ENCODE measurements at regions not wholly inside any gene's neighbourhood (a gene's known extent, or its start where the extent isn't known, plus 50 kb on each side); places are given as distances from the start of the nearest gene placed in this dataset.
A peak's percentile ranks its signal among the peaks of the same experiment; 100 is the strongest.

DNA sequence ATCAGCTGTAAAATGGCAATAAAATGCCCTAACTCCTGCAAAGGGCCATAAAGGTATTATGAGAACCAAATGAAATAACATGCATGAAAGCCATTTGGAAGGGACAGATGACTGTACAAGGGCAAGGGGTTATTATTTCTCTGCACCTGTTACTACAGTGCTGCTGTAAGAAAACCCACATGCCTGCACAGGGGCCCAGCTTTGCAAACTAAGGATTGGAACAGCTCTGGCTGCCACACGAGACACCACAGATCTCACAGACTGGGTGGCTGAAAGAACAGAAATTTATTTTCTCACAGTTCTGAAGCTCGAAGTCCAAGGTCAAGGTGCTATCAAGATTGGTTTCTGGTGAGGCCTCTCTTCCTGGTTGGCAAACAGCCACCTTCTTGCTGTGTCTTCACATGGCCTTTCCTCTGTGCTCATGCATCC lies 409.0 kb upstream of the NRP1 start:
- WGBS, 2 donors, result 14 to 26% methylated on average over 2 of the region's 2 CpGs
- Histone ChIP-seq H3K4me1 (no peaks in the 10 kb centered on the region), H3K4me3 (no peak overlapping the region), H3K27ac (no peak overlapping the region), H3K27me3 (no peaks in the 10 kb centered on the region), H3K36me3 (no peaks in the 10 kb centered on the region), H3K9me3 (no peaks in the 10 kb centered on the region)
- TF ChIP-seq, protein P1, sequence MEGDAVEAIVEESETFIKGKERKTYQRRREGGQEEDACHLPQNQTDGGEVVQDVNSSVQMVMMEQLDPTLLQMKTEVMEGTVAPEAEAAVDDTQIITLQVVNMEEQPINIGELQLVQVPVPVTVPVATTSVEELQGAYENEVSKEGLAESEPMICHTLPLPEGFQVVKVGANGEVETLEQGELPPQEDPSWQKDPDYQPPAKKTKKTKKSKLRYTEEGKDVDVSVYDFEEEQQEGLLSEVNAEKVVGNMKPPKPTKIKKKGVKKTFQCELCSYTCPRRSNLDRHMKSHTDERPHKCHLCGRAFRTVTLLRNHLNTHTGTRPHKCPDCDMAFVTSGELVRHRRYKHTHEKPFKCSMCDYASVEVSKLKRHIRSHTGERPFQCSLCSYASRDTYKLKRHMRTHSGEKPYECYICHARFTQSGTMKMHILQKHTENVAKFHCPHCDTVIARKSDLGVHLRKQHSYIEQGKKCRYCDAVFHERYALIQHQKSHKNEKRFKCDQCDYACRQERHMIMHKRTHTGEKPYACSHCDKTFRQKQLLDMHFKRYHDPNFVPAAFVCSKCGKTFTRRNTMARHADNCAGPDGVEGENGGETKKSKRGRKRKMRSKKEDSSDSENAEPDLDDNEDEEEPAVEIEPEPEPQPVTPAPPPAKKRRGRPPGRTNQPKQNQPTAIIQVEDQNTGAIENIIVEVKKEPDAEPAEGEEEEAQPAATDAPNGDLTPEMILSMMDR (IDR thresholded peaks at IDR 0.05), result no peak
- peak; percentile 38 to 72 (median 62) for ATAC-seq
- no peak for FAIRE-seq
- peak in 4 of 6 donors; percentile 20 to 43 (median 30) for DNase-seq
- intact Hi-C loops (cut with DNase I), result no loop called here

DNA sequence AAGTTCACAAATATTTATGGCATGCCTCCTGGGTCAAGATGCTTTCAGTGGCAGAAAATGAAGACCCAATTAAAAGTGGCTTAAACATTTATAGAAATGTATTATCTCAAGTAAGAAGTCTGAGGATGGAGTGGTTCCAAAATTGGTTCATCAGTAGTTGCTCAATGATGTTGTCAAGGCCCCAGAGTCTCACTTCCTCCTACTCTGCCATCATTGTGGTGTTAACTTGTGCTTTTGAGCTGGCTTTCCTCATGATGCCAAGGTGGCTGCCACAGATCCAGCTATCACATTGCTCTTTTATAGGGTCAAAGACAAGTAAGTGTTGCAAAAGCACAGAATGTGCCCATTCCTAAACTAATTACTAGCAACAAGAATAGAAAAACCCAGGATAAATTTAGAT lies 404.6 kb upstream of the NRP1 start:
- Histone ChIP-seq H3K9me3 (no peaks in the 10 kb centered on the region), H3K27ac (no peak overlapping the region), H3K4me3 (no peak overlapping the region), H3K36me3 (no peaks in the 10 kb centered on the region), H3K4me1 (peaks cover 0 to 9% (median 5%) of the 10 kb centered on the region in 3 donors), H3K27me3 (no peaks in the 10 kb centered on the region)
- intact Hi-C loops (cut with DNase I), result no loop called here
- FAIRE-seq, result no peak
- no peak for ATAC-seq
- TF ChIP-seq, protein P1 (IDR thresholded peaks at IDR 0.05), result no peak
- no peak for DNase-seq

DNA sequence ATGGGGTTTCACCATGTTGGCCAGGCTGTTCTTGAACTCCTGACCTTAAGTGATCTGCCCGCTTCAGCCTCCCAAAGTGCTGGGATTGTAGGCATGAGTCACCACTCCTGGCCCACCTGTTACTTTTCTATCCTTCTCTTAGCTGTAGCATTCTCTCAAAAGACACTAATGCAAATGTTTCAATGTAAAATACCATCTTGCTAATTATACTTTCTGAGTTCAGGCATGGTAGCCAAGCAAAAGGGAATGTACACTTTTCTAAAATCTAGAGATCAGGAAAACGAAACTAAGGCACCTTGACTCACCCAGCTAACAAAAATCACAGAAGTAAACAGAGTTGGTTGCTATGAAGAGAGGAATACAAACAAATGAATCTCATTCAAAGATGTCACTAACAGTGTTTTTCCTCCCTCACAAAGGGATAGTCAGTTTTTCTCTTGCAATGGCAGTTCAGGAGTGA lies 401.0 kb upstream of the NRP1 start:
- intact Hi-C loops (cut with DNase I), result no loop called here
- H3K9me3 ChIP-seq, result no peaks in the 10 kb centered on the region
- H3K27ac ChIP-seq, result no peak overlapping the region
- no peak overlapping the region for H3K4me3 ChIP-seq
- TF ChIP-seq, protein P1 (IDR thresholded peaks at IDR 0.05), result no peak
- no peak for DNase-seq
- H3K36me3 ChIP-seq, result no peaks in the 10 kb centered on the region
- H3K27me3 ChIP-seq, result no peaks in the 10 kb centered on the region
- WGBS, 2 donors, result 60 to 71% methylated on average over 2 of the region's 2 CpGs
- H3K4me1 ChIP-seq, result peaks cover 0 to 11% (median 9%) of the 10 kb centered on the region in 3 donors
- FAIRE-seq, result no peak
- peak; percentile 29 to 71 (median 52) for ATAC-seq

GRCh38 chr10:33734393-33735155 lies 400.1 kb upstream of the NRP1 start:
- no peak overlapping the region for H3K27ac ChIP-seq
- FAIRE-seq (no peak), DNase-seq (no peak), ATAC-seq (no peak)
- WGBS, 2 donors, result 73 to 84% methylated on average over 6 of the region's 6 CpGs
- H3K36me3 ChIP-seq, result no peaks in the 10 kb centered on the region
- no peaks in the 10 kb centered on the region for H3K27me3 ChIP-seq
- no peaks in the 10 kb centered on the region for H3K9me3 ChIP-seq
- H3K4me3 ChIP-seq, result no peak overlapping the region
- TF ChIP-seq, protein P1 (IDR thresholded peaks at IDR 0.05), result no peak
- intact Hi-C loops (cut with DNase I), result no loop called here
- H3K4me1 ChIP-seq, result peaks cover 0 to 11% (median 9%) of the 10 kb centered on the region in 3 donors

DNA sequence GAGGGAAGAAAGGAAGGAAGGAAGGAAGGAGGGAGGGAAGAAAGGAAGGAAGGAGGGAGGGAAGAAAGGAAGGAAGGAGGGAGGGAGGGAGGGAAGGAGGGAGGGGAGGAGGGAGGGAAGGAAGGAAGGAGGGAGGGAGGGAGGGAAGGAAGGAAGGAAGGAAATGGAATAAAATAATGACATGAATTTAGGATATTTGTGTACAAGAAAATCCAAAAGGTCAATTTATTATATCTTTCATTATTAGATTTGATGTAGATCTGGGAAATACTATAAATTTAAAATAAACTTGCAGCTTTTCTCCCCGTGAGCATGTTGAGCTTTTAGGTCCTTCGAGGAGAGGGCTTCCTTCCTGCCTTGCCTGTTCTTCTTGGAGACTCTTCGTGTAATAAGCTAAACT lies 398.6 kb upstream of the NRP1 start:
- DNase-seq, result no peak
- Histone ChIP-seq H3K27me3 (no peaks in the 10 kb centered on the region), H3K4me3 (no peak overlapping the region), H3K9me3 (no peaks in the 10 kb centered on the region), H3K27ac (no peak overlapping the region), H3K36me3 (no peaks in the 10 kb centered on the region), H3K4me1 (peaks cover 0 to 11% (median 9%) of the 10 kb centered on the region in 3 donors)
- TF ChIP-seq, protein P1 (IDR thresholded peaks at IDR 0.05), result no peak
- FAIRE-seq, result no peak
- WGBS, 2 donors, result 94 to 98% methylated on average over 3 of the region's 3 CpGs
- intact Hi-C loops (cut with DNase I), result no loop called here
- no peak for ATAC-seq
